NCI-H2171 (cell line): ENCODE measurements at regions not wholly inside any gene's neighbourhood (a gene's known extent, or its start where the extent isn't known, plus 50 kb on each side); places are given as distances from the start of the nearest gene placed in this dataset.

Experiments used
- DNase-seq: peaks from one replicate; lab custom pipeline; 2025; lab: John Stamatoyannopoulos, UW

DNA sequence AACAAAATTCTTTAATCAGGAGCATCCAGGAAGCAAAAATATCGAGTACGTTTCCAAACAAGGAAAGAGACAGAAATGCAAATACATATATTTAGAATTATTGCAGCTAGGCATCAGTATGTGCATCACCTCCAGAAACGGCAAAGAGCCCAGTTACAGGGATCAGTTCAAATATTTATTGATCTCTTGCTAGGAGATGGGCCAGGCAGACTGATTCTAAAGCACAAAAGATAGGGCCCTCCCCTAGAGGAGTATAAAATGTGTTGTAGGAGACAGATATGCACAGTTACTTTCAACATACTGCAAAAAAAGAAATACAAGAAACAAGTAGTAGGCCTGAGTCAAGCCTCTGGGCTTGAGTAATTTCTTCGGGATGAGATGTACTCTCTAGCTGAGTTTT lies 80.7 kb upstream of the NHSL1 start:
- no peak for DNase-seq

DNA sequence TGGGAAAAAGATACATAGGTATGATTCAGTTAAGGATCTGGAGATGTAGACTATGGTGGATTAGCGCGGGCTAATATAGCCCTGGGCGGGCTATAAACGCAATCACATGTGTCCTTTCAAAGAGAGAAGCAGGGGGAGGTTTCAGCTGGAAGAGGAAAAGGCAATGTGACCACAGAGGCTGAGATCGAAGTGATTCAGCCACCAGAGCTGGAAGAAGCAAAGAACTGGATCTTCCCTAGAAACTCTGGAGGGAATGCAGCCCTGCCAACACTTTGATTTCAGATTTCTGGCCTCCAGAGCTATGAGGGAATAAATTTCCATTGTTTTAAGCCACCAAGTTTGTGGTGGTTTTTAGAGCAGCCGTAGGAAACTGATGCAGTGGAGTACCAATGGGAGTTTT lies 81.5 kb upstream of the NHSL1 start:
- DNase-seq, result no peak

DNA sequence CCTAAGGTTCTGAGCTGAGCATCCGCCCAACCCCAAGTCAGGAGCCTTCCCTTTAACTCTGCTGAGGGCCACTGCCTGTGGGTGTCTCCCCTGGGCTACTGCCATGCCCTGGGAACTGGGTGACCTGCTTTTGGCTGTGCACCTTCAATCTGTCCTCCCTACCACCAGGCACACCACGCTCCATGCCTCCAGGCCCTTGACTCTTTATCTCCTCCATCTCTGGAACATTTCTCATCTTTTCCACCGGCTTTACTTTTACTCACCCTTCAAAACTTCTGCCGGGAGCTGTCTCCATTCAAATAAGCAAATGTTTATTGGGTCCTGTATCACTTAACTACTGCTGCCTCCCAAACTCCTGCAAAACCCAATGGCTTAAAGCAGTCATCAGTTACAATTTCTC lies 83.3 kb upstream of the NHSL1 start:
- DNase-seq, result no peak

DNA sequence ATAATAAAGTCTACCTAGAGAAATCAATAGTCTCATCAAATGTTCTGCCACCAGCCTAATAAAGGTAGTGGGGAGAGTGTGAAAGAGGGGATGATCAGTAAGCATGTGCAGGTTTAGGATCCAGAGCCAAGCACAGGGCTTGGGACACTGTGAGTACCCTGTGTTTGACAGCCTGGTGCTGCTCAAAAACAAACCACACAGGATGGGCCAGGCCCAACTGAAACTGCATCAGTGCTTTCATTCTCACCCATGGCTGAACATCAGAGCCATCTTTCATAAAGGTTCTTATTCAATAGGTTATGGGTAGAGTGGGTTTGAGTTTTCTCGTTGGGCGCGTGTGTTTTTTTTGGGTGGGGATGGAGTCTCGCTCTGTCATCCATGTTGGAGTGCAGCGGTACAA lies 87.3 kb upstream of the NHSL1 start:
- DNase-seq, result no peak

DNA sequence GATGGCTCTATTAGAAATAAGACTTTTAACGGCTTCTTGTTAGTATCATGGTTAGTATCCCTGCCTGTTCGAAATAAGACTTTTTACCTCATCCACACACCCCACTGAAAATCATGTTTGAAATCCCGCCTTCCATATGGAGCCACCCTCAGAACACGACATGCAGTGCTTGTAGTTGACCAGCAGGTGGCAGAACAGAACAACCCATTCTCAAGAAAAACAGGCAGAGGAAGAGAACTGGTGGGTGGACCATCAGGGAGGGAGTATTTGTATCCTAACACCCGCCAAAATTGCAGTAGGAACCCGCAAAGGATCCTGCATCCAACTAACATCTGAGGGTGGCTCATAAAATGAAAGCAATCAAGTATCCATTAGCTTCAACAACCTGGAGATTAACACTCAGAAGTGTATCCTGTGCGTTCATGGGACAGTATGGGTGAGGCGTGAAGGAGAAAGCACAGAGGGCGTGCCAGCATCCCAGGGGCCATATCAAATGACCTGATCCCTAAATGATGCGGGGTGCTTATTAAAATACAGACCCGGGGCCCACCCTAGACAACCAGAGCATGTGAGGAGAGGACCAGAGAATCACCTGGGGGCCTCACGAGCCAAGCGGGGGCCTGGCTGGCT lies 89.6 kb upstream of the NHSL1 start:
- DNase-seq, result peak; percentile 47

DNA sequence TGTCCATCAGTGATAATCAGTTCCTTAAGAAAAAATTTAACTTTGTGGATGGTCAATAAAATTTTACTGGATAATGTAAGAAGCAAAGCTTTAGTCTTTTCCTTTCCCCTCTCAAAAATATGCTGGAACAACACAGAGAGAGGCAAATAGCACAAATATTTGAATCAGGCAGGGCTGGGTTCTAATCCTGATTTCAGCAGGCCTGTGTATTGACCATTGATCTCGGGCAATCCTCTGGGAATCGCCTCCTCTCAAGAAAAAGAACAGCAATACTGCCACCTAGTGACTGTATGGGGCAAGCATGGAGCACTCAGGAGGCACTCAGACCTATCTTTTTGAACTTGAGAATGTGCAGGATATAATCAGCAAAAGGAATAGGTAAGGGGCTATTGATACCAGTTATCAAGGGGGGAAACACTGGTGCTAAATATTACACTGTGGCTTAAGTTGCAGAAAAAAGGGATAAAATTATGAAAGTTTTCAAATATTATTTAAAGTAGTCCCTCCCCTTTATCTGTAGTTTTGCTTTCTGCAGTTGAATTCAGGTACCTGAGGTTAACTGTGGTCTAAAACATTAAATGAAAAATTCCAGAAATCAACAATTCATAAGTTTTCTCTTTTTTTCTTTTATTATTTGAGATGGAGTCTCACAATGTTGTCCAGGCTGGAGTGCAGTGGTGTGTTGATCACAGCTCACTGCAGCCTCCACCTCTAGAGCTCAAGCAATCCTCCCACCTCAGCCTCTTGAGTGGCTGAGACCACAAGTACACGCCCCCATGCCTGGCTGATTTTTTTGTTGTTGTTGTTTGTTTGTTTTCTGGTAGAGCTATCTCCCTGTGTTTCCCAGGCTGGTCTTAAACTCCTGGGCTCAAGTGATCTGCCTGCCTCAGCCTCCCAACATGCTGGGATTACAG lies 91.8 kb upstream of the NHSL1 start:
- DNase-seq, result peak; percentile 47

DNA sequence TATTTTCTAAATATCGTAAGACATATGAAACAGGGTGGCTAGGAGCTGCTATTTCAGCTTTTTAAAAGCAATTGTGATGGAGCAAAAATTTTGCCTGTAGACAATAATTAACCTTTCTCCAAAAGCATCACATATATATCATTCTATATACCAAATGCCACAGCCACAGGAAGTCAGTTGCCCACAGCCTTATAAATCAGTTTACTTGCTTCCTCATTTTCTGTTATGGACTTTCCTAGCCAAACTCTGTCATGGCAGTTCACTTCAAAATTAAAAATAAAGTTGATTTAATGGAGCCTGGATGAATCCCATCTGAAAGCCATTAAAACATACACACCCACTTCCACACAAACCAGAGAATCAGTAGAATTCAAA lies 93.4 kb upstream of the NHSL1 start:
- DNase-seq, result no peak

DNA sequence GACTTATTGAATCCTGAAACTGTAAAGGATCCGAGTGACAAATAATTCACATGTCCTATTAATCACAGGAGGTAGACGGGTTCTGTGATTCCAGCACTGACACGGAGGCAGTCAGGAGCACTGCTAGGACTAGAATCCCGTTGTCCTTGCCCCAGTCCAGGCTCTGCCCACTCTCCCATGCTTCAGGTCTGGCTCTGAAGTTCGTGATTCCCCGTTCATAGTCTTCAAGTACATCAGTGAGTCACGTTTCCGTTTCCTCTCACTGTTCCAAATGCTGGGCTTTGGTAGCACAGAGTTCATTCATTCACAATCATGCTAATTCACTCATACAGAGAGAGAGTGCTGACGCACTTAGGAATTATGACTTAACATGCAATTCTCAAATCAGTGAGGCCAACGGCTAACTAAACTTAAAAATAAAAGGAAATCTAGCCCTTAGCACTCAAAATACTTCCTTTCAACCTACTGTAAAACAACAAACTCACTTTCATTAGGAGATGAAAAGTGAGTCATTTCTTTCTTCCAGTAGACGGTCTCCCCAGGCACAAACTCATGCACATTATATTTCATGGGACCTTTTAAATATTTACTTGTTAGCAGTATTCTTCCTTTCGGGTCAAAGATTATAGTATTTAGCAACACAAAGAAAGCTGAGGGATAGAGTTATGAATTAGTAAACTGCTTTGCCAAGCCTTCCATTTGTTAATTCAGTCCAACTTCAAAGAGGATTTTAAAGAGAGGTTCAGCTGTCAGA lies 94.0 kb upstream of the NHSL1 start:
- DNase-seq, result no peak

DNA sequence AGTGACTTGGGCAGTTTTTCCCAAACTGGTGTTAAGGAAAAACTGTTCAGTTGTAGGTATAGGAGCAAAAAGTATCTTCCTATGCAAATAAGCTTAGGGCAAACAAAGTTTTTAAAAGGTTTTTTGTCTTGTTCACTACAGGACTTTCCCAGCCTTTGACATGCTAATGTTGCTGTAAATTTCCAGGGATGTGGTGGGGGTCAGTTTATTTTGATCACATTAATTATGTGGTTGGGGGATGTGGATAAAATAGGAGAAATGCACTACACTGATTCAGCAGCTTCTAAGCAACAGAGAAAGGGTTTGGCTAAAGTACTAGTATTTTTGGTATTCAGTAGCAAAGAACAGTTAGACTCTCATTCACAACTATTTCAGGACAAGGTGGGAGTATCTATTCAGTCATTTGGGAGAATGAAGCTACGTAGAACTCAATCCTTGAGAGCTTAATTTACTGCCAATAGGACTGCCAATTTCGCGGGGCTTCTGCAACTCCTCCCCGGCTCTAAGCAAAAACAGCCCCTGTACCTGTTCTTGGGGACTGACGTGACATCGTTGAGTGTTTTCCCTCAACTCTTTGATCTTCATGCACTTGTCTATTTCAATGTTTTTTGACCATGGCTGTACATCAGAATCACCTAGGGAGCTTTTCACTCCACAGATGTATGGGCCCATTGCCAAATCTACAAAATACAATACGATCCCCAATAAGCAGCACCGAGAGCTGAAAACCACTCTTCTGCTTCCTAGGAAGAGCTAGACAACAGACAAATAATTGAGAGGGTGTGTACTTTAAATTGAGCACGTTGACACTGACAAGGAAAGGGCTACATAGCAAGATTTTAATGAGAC lies 94.8 kb upstream of the NHSL1 start:
- DNase-seq, result peak; percentile 16

DNA sequence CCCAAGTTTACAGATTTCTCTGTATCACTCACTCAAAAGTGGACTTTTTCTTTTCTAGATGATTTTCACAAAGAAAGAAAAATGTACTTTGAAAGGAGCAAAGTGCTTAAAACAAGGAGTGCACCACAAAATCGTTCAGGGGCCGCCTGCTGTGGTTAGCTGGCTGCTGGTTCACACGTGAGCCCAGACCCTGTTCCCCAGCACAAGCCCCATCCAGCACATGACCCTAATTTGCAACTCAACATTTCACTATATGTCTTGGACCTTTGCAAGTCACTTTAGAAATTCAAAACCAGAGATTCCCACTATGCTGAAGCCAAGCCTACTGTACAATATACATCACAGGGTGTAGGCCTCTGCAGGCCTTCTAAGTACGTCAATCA lies 95.5 kb upstream of the NHSL1 start:
- no peak for DNase-seq

DNA sequence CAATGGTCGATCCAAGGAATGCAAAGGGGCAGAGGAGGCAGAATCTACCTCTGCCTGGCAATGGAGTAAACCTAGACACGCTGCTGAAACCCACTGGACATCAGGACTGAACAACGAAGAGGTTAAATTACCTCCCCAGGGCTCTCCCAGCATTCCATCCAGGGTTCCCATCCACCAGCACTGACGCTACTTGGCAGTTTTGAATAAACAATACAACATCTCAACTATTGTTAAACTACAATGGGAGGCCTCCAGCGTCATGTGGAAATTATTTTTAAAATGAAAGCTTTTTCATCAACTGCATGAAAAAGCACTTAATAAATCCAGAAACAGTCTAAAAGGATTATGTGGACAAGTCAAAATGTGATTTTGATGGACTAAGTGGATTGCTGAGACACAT lies 96.8 kb upstream of the NHSL1 start:
- DNase-seq, result no peak

DNA sequence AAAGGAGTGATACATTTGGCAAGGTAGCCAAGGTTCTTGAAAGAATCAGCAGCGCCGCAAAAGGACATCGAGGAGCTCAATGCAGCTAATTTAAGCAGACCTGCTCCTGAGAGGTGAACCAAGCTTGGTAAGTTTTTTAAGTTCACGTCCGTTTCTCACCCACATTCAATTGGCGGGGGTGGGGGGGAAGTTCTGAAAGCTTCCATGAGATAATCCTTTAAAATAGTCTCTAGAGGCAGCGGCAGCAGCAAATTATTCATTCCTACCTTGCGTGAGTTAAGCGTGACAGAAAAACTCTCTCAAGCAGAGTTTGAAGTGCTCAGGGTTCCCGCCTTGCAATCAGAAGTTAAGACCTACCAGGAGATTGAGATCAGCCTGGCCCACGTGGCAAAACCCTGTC lies 97.3 kb upstream of the NHSL1 start:
- DNase-seq, result no peak

DNA sequence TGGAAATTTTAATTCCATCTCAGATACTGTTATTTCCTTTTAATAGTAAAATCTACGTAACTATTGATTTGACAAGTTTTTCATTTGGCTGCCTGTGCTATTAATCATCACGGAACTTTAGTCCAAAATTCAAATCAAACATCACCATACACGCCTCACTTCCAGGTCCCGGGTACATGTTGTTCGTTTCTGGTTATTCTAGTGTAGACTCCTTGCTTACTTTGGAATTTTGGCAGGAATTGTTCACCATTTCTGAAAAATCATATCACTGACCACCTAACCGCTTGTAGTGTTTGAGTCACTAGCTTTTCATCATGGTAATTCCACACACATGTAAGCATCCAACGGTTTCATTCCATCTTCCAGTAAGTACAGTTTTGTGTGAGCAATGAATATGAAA lies 98.0 kb upstream of the NHSL1 start:
- no peak for DNase-seq

DNA sequence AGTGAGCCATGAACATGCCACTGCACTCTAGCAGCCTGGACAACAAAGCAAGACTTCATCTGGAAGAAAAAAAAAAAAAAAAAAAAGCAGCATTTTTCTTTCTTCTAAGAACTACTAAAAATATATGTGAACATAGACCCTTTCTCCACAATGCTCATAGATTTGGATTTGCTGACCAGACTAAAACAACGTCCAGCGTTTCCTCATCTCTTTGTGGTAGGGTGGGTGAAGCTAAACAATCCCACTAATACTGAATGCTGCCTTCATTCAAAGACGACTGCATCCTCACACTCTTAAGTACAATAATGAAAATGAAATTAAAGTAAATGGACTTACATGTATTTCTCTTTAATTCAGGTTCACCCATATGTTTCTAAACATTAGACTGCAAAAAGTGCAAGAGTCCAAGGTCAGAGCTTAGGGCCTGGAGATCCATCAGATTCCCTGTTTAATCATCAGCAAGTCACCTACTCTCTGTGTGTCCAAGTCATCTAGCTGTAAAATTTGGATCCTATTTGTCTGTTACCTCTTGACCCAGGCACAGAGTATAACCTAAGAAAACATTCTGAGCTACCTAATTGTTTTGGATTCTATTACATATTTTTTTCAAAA lies 99.4 kb upstream of the NHSL1 start:
- DNase-seq, result no peak

DNA sequence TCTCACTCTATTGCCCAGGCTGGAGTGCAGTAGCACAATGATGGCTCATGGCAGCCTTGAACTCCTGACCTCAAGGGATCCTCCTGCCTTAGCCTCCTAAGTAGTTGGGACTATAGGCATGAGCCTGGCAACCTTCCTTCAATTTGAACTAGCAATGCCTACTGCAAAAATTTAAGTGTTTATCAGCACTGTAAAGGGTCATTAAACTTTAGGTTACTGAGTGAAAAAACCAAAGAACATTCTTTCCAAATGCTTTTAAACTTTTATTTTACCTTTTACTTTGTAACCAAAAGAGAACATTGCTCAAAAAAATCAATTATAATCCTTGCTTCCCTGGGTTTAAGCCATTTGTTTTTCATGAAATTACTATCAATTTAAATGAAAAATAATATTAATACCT lies 101.0 kb upstream of the NHSL1 start:
- no peak for DNase-seq

DNA sequence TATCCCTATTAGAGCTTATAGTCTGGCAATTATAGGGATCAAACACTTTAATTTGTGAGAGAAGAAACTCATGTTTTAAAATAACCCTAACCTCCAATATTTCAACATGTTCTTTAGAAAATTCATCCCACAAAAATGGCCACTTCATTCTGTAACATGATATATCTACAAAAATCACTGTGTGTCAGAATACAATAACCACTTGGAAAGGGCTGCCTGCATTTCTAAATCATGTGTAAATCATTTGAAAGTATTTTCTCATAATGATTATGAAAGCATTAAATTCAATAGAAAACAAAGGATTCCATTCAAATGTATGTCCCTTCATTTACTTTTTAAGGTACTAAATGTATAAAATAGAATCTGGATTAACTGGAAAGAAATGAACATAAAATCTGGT lies 101.4 kb upstream of the NHSL1 start:
- DNase-seq, result no peak

DNA sequence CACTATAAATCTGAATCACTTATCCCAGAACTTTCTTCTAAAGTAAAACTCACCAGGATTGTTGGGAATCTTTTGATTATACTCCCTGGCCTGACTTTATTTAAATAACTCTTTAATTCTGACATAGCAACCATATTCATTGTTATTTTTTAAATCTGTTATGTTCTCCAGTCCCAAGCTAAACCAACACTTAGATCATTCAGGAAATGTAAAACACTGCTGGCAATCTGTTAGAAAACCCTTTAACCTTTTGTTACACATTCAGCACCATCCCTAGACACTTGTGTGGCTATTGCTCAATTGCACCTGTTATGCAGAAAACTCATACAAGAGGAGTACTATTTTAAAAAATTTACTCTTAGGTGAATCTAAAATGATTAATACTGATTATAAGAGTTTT lies 101.8 kb upstream of the NHSL1 start:
- no peak for DNase-seq

DNA sequence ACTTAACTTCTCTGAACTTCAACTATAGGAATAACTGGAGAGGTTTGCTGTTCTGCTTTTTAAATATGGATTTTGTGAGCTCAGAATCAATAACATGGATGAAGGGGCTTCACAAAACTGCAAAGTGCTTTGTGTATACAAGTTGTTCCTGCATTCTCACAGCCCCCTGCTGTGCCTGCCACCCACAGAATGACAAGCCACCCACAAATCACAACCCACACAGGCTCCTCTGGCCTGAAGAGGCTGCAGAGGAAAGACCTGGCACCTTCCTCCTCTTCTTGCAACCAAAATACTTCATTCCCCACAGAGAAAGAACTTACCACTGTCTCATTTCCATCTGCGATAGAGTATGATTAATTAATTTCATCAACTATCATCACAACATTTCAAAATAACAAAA lies 106.7 kb upstream of the NHSL1 start:
- DNase-seq, result no peak

DNA sequence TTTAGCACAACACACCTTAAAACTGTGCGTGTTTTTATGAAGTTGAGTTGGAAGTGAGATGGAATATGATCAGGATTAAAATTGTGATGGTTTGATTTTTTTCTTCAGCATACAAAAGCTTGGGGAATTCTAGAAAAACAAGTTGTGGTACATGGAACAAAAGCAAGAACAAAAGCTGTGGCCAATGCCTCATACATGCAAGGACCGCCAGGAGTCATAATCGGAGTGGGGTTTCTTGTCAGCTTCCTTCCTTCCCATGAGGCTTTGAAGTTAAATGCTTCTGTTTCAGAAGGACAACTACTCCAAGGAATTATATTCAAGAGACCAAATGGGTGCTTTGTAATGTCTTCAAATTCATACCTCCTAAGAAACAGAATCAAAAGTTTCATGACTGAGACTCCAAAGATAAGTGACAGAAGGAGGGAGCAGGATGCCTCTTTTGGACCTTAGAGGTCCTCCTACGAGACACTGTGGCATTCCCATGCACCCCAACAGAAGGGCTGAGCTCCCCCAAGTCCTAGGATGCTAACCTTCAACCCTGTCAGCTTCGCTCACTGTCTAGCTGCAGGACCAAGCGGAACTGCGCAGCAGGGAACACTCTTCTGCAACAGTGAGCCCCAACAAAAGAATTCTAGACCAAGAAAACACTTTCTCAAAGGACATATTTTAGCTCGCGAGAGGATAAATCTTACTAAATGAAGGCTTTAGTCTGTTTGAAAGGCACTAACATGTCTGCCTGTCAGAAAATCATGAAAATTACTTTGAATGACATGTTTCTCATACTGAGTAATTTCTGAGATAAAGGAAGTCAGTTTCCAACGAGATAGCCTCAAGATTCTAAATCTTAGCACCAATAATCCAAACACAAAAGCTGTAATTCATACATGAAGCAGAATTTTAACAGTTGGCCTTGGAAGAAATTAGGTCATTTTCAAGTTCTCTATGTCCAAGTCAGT lies 108.5 kb upstream of the NHSL1 start:
- DNase-seq, result no peak

DNA sequence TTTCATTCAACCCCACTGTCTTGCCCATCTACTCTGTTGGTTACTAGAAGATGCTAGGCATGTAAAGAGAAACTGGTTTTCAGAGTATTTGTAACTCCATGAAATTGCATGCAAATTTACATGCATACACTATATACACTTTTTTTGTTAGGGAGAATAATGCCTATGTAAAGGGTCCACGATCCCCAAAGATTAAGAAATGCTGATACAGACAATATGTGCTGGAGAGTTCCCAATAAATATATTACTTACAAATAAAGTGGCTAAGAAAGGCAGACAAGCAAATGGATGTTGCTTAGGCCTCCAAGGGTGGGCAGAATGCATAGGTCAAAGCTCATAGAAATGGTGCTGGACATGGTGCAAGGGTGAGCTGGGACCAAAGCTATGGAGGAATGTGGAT lies 109.6 kb upstream of the NHSL1 start:
- DNase-seq, result no peak
